GM18870 (cell line): ENCODE measurements at regions not wholly inside any gene's neighbourhood (a gene's known extent, or its start where the extent isn't known, plus 50 kb on each side); places are given as distances from the start of the nearest gene placed in this dataset.

Experiments used
- ATAC-seq: cut with Tn5 transposase; IDR thresholded peaks from one replicate; pipeline ENCODE4 v1.9.1; 2021; ENCODE audit warnings: moderate library complexity; ENCODE audit not compliant: unreplicated experiment

GRCh38 chr1:177351361-177352108 lies 180.8 kb downstream of the BRINP2 start:
- ATAC-seq: no peak

- ATAC-seq: no peak
Measured at GRCh38 chr1:177346790-177347359, 176.1 kb downstream of the BRINP2 start.

GRCh38 chr1:177343445-177343844 lies 172.7 kb downstream of the BRINP2 start:
- no peak for ATAC-seq

GRCh38 chr1:177341773-177342172 lies 171.0 kb downstream of the BRINP2 start:
- ATAC-seq: no peak

GRCh38 chr1:177340601-177341067 lies 169.9 kb downstream of the BRINP2 start:
- no peak for ATAC-seq

GRCh38 chr1:177338376-177338775 lies 167.6 kb downstream of the BRINP2 start:
- ATAC-seq: no peak

GRCh38 chr1:177334903-177335302 lies 164.1 kb downstream of the BRINP2 start:
- no peak for ATAC-seq

- no peak for ATAC-seq
Measured at GRCh38 chr1:177333936-177334595, 163.3 kb downstream of the BRINP2 start.
